ENCODE measurements at regions not wholly inside any gene's neighbourhood (a gene's known extent, or its start where the extent isn't known, plus 50 kb on each side); places are given as distances from the start of the nearest gene placed in this dataset.
"Not testable (repeated sequence)": the region's sequence is repeated elsewhere in the genome, so short reads cannot be mapped to it uniquely, and the experiment has no call there.

GRCh38 chr20:19112828-19113227 lies 99.6 kb upstream of the SLC24A3 start:
- DNase-seq (ENCODE audit: low spot score) (no peak), FAIRE-seq (no peak)

- DNase-seq (ENCODE audit: low spot score) (no peak), FAIRE-seq (no peak)
Measured at GRCh38 chr20:19113343-19113930, 99.0 kb upstream of the SLC24A3 start.

- DNase-seq (ENCODE audit: low spot score) (no peak), FAIRE-seq (no peak)
Measured at GRCh38 chr20:19114410-19114809, 98.0 kb upstream of the SLC24A3 start.

GRCh38 chr20:19115581-19115980 lies 96.9 kb upstream of the SLC24A3 start:
- FAIRE-seq, result no peak
- no peak for DNase-seq (ENCODE audit: low spot score)

- no peak for FAIRE-seq
- no peak for DNase-seq (ENCODE audit: low spot score)
Measured at GRCh38 chr20:19120011-19120410, 92.4 kb upstream of the SLC24A3 start.

- DNase-seq (ENCODE audit: low spot score), result no peak
- no peak for FAIRE-seq
Measured at GRCh38 chr20:19120569-19120968, 91.9 kb upstream of the SLC24A3 start.

GRCh38 chr20:19121463-19121862 lies 91.0 kb upstream of the SLC24A3 start:
- no peak for DNase-seq (ENCODE audit: low spot score)
- FAIRE-seq, result no peak

GRCh38 chr20:19121916-19122315 lies 90.5 kb upstream of the SLC24A3 start:
- FAIRE-seq (no peak), DNase-seq (ENCODE audit: low spot score) (no peak)

- no peak for FAIRE-seq
Measured at GRCh38 chr20:19122395-19122794, 90.0 kb upstream of the SLC24A3 start.

GRCh38 chr20:19125508-19125907 lies 86.9 kb upstream of the SLC24A3 start:
- no peak for DNase-seq (ENCODE audit: low spot score)
- FAIRE-seq, result no peak

More at GRCh38 chr20:19122395-19122794, 90.0 kb upstream of the SLC24A3 start:
- no peak for DNase-seq (ENCODE audit: low spot score)

- FAIRE-seq (no peak), DNase-seq (ENCODE audit: low spot score) (no peak)
Measured at GRCh38 chr20:19129306-19129705, 83.1 kb upstream of the SLC24A3 start.

- FAIRE-seq, result no peak
- no peak for DNase-seq (ENCODE audit: low spot score)
Measured at GRCh38 chr20:19129976-19130612, 82.3 kb upstream of the SLC24A3 start.

GRCh38 chr20:19130613-19130984 lies 81.8 kb upstream of the SLC24A3 start:
- DNase-seq (ENCODE audit: low spot score), result no peak
- no peak for FAIRE-seq

GRCh38 chr20:19137641-19138040 lies 74.8 kb upstream of the SLC24A3 start:
- no peak for FAIRE-seq
- DNase-seq (ENCODE audit: low spot score), result no peak

GRCh38 chr20:19138758-19139157 lies 73.7 kb upstream of the SLC24A3 start:
- DNase-seq (ENCODE audit: low spot score) (no peak), FAIRE-seq (no peak)

GRCh38 chr20:19139584-19139983 lies 72.9 kb upstream of the SLC24A3 start:
- not testable (repeated sequence) for DNase-seq (ENCODE audit: low spot score)

GRCh38 chr20:19141998-19142397 lies 70.4 kb upstream of the SLC24A3 start:
- FAIRE-seq, result no peak

More at GRCh38 chr20:19139584-19139983, 72.9 kb upstream of the SLC24A3 start:
- FAIRE-seq, result not testable (repeated sequence)

GRCh38 chr20:19143890-19144289 lies 68.6 kb upstream of the SLC24A3 start:
- DNase-seq (ENCODE audit: low spot score) (no peak), FAIRE-seq (no peak)

More at GRCh38 chr20:19141998-19142397, 70.4 kb upstream of the SLC24A3 start:
- DNase-seq (ENCODE audit: low spot score), result no peak

GRCh38 chr20:19161336-19161735 lies 51.1 kb upstream of the SLC24A3 start:
- FAIRE-seq, result no peak

More at GRCh38 chr20:19161336-19161735, 51.1 kb upstream of the SLC24A3 start:
- DNase-seq (ENCODE audit: low spot score), result no peak
